PC-9 (cell line): ENCODE measurements at regions not wholly inside any gene's neighbourhood (a gene's known extent, or its start where the extent isn't known, plus 50 kb on each side); places are given as distances from the start of the nearest gene placed in this dataset.

ENCODE experiments used
- BruUV-seq: library from RNA; stranded (reverse); fragments of 400-500 nt; replicated peaks from 2 replicates; lab custom pipeline; 2021; lab: Mats Ljungman, UMichigan
- CTCF ChIA-PET: fragments of 300-600 bp; sonication (Branson Sonifier 250); formaldehyde crosslinking; loops from one replicate; lab custom pipeline; 2022; ENCODE audit warnings: antibody characterized with exemption; lab: Charles Lee
- POLR2A ChIA-PET: fragments of 300-600 bp; sonication (Branson Sonifier 250); formaldehyde crosslinking; loops from one replicate; lab custom pipeline; 2022; ENCODE audit warnings: antibody characterized with exemption; ENCODE audit not compliant: unreplicated experiment; lab: Charles Lee
- DNase-seq, 2 experiments: peaks; one replicate each; pipeline versions ENCODE4 v3.0.0 to v3.0.0-alpha.2; 2015 to 2022; ENCODE audit warnings: mixed read lengths in 1 of 2
- H2AFZ ChIP-seq: fragments of 200-600 bp; sonication (generic); 2 replicates; pipeline ENCODE4 v1.8.1; 2017; ENCODE audit warnings: antibody characterized with exemption
- H3F3A ChIP-seq: fragments of 200-600 bp; sonication (generic); 2 replicates; pipeline ENCODE4 v1.8.1; 2017; ENCODE audit warnings: antibody characterized with exemption, mild to moderate bottlenecking, low read depth; ENCODE audit not compliant: insufficient read depth
- H3K27ac ChIP-seq: fragments of 200-600 bp; sonication (generic); 2 replicates; pipeline ENCODE4 v1.6.1; 2016; ENCODE audit warnings: mixed run types
- H3K27me3 ChIP-seq: fragments of 200-600 bp; sonication (generic); 2 replicates; pipeline ENCODE4 v1.6.1; 2016; ENCODE audit warnings: low read depth, mixed run types; ENCODE audit not compliant: insufficient read depth
- H3K36me3 ChIP-seq: fragments of 200-600 bp; sonication (generic); 2 replicates; pipeline ENCODE4 v1.6.1; 2016; ENCODE audit warnings: low read depth, mixed run types
- H3K4me1 ChIP-seq: fragments of 200-600 bp; sonication (generic); replicated peaks from 2 replicates; pipeline ENCODE4 v1.6.1; 2016; ENCODE audit warnings: mixed run types; ENCODE audit not compliant: insufficient read depth
- H3K4me2 ChIP-seq: fragments of 200-600 bp; sonication (generic); 2 replicates; pipeline ENCODE4 v1.6.1; 2017; ENCODE audit warnings: mixed run types
- H3K4me3 ChIP-seq: fragments of 200-600 bp; sonication (generic); 2 replicates; pipeline ENCODE4 v1.6.1; 2016; ENCODE audit warnings: mixed run types
- H3K79me2 ChIP-seq: fragments of 200-600 bp; sonication (generic); 2 replicates; pipeline ENCODE4 v1.6.1; 2017; ENCODE audit warnings: low read depth, mixed run types
- H3K9me2 ChIP-seq: fragments of 200-600 bp; sonication (generic); 2 replicates; pipeline ENCODE4 v1.8.1; 2017; ENCODE audit warnings: mild to moderate bottlenecking; ENCODE audit not compliant: insufficient read depth
- H3K9me3 ChIP-seq: fragments of 200-600 bp; sonication (generic); 2 replicates; pipeline ENCODE4 v1.8.1; 2016; ENCODE audit warnings: low read depth; ENCODE audit not compliant: insufficient read depth
- H4K20me1 ChIP-seq: fragments of 200-600 bp; sonication (generic); 2 replicates; pipeline ENCODE4 v1.8.1; 2017; ENCODE audit not compliant: insufficient read depth
- EZH2 ChIP-seq: fragments of 200-600 bp; sonication (generic); IDR thresholded peaks from 2 replicates; pipeline ENCODE4 v1.8.0; 2017; ENCODE audit warnings: antibody characterized with exemption, low read depth
- intact Hi-C: fragments of 100-400 bp; cut with micrococcal nuclease; formaldehyde crosslinking; loops from one replicate; pipeline ENCODE4 v1.10.0; 2022; ENCODE audit not compliant: unreplicated experiment
- TF ChIP-seq, protein P1 (sequence below): fragments of 200-600 bp; sonication (generic); conservative IDR thresholded peaks from 2 replicates; pipeline ENCODE4 v1.6.1; 2017; ENCODE audit warnings: mixed run types, antibody characterized with exemption, mild to moderate bottlenecking, moderate library complexity

DNA sequence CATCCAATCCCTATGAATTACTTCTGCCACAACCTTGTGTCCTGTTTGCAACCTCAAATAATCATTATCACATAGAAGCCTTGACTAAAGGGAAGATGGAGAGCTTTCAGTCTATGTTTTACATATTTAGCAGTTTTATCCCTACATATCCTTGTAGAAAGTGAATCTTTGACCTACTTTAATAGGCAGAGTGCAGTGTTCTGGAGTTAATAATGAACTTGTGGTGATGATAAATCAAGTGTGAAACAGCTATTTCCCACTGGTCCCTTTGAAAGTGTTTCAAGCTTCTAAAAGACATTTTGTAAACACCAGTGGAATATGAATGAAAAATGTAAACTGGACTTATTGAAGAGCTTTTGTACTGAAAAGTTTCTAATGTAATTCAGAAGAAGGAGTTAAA lies 406.7 kb downstream of the GABRG2 start:
- intact Hi-C loops: no loop called here
- TF ChIP-seq, protein P1, sequence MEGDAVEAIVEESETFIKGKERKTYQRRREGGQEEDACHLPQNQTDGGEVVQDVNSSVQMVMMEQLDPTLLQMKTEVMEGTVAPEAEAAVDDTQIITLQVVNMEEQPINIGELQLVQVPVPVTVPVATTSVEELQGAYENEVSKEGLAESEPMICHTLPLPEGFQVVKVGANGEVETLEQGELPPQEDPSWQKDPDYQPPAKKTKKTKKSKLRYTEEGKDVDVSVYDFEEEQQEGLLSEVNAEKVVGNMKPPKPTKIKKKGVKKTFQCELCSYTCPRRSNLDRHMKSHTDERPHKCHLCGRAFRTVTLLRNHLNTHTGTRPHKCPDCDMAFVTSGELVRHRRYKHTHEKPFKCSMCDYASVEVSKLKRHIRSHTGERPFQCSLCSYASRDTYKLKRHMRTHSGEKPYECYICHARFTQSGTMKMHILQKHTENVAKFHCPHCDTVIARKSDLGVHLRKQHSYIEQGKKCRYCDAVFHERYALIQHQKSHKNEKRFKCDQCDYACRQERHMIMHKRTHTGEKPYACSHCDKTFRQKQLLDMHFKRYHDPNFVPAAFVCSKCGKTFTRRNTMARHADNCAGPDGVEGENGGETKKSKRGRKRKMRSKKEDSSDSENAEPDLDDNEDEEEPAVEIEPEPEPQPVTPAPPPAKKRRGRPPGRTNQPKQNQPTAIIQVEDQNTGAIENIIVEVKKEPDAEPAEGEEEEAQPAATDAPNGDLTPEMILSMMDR: no peak
- TF ChIP-seq EZH2: no peak
- no peaks in the 10 kb centered on the region for H3F3A ChIP-seq
- ChIA-PET CTCF (no interaction called here), POLR2A (no interaction called here)
- H3K27me3 ChIP-seq: no peaks in the 10 kb centered on the region
- DNase-seq: no peak
- H3K79me2 ChIP-seq: no peaks in the 10 kb centered on the region
- no TSS peak for BruUV-seq
- H3K27ac ChIP-seq: no peak overlapping the region
- no peak overlapping the region for H3K4me2 ChIP-seq
- no peaks in the 10 kb centered on the region for H3K36me3 ChIP-seq
- no peak overlapping the region for H3K4me3 ChIP-seq
- no peaks in the 10 kb centered on the region for H3K9me3 ChIP-seq
- H2AFZ ChIP-seq: no peak overlapping the region
- H3K9me2 ChIP-seq: no peaks in the 10 kb centered on the region
- H3K4me1 ChIP-seq: no peaks in the 10 kb centered on the region
- H4K20me1 ChIP-seq: no peaks in the 10 kb centered on the region

GRCh38 chr5:162484095-162484494 lies 416.5 kb downstream of the GABRG2 start:
- POLR2A ChIA-PET: no interaction called here
- no TSS peak for BruUV-seq
- no peaks in the 10 kb centered on the region for H3K9me2 ChIP-seq
- no peaks in the 10 kb centered on the region for H3F3A ChIP-seq
- H3K4me3 ChIP-seq: no peak overlapping the region
- H3K36me3 ChIP-seq: no peaks in the 10 kb centered on the region
- H3K27me3 ChIP-seq: no peaks in the 10 kb centered on the region
- no peaks in the 10 kb centered on the region for H3K9me3 ChIP-seq
- H3K4me1 ChIP-seq: no peaks in the 10 kb centered on the region
- no peaks in the 10 kb centered on the region for H3K79me2 ChIP-seq
- H3K4me2 ChIP-seq: no peak overlapping the region
- TF ChIP-seq, protein P1: no peak
- no peak for TF ChIP-seq EZH2
- intact Hi-C loops: no loop called here
- no peak for DNase-seq
- no peak overlapping the region for H3K27ac ChIP-seq
- H4K20me1 ChIP-seq: no peaks in the 10 kb centered on the region
- CTCF ChIA-PET: no interaction called here
- H2AFZ ChIP-seq: no peak overlapping the region

GRCh38 chr5:162484986-162485385 lies 417.4 kb downstream of the GABRG2 start:
- TF ChIP-seq, protein P1: no peak
- TF ChIP-seq EZH2: no peak
- no peaks in the 10 kb centered on the region for H3K36me3 ChIP-seq
- DNase-seq: no peak
- H3F3A ChIP-seq: no peaks in the 10 kb centered on the region
- no peak overlapping the region for H3K4me3 ChIP-seq
- H3K9me2 ChIP-seq: no peaks in the 10 kb centered on the region
- H4K20me1 ChIP-seq: no peaks in the 10 kb centered on the region
- H3K4me1 ChIP-seq: no peaks in the 10 kb centered on the region
- no peaks in the 10 kb centered on the region for H3K9me3 ChIP-seq
- ChIA-PET POLR2A (no interaction called here), CTCF (no interaction called here)
- H3K27me3 ChIP-seq: no peaks in the 10 kb centered on the region
- BruUV-seq: no TSS peak
- no peaks in the 10 kb centered on the region for H3K79me2 ChIP-seq
- intact Hi-C loops: no loop called here
- H2AFZ ChIP-seq: no peak overlapping the region
- H3K27ac ChIP-seq: no peak overlapping the region
- H3K4me2 ChIP-seq: no peak overlapping the region
